A673 (cell line): ENCODE measurements at regions not wholly inside any gene's neighbourhood (a gene's known extent, or its start where the extent isn't known, plus 50 kb on each side); places are given as distances from the start of the nearest gene placed in this dataset.

Experiments
- CTCF ChIP-seq: fragments of 300-800, 200-600 bp; sonication (generic); conservative IDR thresholded peaks from 2 replicates; pipeline ENCODE4 v1.5.1; 2017; ENCODE audit warnings: low read depth, mild to moderate bottlenecking, antibody characterized with exemption, low read length, moderate library complexity, mixed read lengths
- EZH2 ChIP-seq: fragments of 200-600 bp; sonication (generic); IDR thresholded peaks from 2 replicates; pipeline ENCODE4 v1.6.1; 2017; ENCODE audit warnings: borderline replicate concordance, low read depth, mild to moderate bottlenecking, mixed read lengths, antibody characterized with exemption, low read length; ENCODE audit not compliant: poor library complexity, severe bottlenecking

- TF ChIP-seq EZH2, result no peak
- TF ChIP-seq CTCF, result no peak
Observed at GRCh38 chr10:52447931-52448353, 133.9 kb downstream of the DKK1 start.
